ENCODE measurements at regions not wholly inside any gene's neighbourhood (a gene's known extent, or its start where the extent isn't known, plus 50 kb on each side); places are given as distances from the start of the nearest gene placed in this dataset.
"Not testable (repeated sequence)": the region's sequence is repeated elsewhere in the genome, so short reads cannot be mapped to it uniquely, and the experiment has no call there.

DNA sequence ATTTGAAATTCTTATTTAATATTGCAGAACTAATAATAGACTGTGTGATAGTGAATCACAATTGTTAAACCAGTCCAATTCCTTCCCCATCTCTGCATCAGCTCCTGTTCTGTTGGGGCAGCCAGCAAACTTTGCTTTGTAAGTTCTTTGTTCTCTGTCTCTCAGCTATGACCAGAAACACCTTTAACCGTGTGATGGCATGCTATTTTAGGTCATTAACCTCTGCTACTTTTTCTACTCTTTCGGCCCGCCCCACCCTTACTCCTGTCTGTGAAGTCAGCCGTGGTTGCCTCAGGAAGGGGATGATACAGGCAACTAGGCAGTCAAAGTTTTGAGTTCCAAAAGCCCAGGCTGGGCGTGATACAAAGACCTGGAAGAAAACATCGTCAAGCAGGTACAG lies 51.3 kb upstream of the EGFL6 start:
- DNase-seq, result no peak

DNA sequence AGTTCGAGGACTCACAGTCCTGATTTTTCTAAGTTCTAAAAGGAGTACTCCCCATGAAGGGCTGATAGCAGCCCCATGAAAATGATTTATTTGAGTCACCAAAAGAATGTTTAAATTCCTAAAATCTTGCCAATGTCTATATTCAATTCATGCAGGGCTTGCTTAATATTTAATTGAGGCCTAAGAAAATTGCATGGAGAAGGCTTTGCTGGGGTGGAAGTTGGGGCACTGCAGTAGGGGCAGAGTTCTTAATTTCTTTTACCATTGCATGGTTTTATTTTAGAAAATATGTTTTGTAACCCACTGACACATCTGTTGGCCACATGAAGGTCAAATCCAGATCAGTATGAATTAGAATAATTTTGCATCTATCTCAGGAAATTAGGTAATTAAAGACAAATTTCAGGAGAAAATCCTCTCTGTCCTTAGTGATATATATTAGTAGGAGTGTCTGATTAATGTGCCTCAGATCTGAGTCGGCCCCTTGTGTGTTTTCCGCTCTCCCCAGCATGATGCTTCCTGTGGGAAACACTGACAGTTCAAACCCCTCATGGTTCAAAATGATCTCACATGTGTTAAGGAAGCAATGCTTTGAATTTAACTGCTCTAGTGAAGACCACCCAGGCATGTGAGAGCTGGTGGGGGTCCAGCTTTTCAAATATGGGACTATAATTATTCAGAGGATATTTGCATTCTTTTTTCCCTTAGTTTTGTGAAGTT lies 54.0 kb upstream of the EGFL6 start:
- DNase-seq, result peak; percentile 69

DNA sequence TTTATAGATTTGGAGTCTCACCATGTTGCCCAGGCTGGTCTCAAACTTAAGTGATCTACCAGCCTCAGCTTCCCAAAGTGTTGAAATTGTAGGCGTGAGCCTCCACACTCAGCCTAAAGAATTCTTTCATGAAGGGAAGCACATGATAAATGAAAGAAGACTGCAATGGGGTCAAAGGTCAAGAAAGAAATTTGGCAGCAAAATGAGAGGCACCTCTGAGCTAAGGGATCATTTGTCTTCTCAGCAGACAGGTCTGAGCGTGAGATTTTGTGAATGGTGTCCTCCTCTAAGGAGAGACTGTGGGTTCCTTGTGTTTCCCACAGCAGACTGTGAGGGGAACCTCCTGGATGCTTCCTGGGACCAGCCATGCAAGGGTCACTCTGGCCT lies 57.5 kb upstream of the EGFL6 start:
- DNase-seq, result no peak

DNA sequence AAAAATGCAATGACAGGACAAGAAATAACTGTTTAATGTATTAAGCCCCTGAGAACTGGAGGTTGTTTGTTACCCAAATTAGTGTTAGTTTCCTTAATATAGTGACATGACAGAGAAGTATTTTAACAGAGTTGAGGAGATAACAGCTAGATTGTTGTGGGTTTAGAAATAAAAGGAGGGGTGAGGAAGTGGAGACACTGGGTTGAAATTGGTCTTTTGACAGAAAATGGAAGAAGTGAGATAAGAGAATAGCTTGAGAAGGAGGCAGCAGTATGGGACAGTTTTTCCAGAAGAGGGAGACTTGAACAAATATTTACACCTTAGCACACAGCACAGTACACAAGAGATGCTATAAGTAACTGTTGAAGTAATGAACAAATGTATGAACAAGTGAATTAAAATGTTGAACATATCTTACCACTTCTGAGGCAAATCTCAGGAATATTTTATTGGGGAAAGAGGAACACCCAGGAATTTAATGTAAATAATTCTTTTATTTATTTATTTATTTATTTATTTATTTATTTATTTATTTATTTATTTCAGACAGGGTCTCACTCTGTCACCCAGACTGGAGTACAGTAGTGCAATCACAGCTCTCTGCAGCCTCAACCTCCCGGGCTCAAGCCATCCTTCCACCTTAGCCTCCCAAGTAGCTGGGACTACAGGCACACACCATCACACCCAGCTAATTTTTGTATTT lies 58.0 kb upstream of the EGFL6 start:
- no peak for DNase-seq

DNA sequence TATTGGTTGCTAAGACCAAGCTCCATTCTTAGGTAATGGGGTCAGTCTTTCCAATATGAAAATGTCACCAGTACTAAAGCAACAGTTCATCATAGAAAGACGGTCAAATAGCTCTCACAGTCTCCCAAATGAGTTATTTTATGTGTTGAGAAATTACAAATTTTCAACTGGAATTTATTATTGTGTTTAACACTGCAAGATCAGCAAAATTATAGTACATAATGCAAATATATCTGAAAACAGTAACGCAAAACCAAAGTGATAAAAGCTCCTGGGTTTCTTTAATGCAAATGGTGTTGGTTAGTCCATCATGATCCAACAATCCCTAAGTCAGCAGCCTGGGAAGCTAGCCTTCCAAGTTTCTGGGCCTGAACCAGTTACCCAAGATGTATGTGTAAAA lies 61.5 kb upstream of the EGFL6 start:
- no peak for DNase-seq

DNA sequence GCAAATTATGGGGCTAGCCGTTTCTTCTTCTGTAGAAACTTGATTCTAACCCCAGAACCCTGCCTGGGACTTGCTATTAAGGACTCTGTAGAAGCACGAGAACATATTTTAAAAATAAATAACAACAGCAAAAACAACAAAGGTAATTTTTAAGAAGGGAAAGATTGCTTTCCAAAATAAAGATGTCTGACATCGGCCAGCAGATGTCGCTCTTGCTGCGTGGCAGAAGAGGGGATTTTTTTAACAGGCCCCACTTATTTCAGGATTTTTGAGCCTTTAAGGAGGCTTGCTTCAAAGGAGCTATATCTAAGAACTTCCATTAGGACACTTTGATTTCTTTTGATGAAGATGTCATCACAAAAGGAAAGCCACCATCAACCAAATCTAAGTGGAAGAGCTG lies 62.8 kb upstream of the EGFL6 start:
- peak; percentile 12 for DNase-seq

DNA sequence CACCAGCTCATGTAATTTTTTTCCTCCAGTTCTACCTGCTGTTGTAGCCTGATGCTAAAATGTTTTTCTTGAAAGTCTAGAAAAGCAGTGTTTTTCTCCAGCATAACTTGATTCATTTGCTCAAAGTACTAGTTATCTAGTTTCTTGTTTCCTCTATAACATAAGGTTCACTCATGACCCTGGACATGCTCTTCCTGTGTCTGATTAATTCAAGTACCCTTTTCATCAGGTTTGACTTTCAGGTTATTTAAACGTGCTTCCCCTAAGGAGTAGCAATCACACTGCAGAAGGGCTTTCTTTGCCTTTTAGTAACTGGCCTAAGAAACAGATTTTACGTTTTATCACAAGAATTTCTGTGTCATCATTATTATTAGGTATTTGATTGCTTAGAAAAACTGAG lies 66.8 kb upstream of the EGFL6 start:
- DNase-seq, result no peak

DNA sequence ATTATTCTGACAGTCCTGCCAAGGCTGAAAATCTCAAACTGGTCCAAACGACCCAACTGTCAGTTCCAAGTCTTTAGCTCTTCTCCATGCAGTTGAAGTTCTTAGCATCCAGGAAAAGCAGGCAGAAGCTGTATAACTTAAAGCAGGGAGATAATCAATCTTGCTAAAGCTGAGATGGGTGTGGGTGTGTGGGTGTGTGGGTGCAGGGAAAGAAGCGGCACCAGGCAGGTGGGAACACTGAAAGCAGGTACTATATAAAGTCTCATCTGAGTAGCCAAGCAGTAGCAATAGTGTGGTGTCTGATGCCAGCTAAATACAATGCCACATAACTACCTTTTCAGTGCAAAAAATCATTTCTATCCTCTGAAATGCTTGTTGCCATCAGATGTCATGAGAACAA lies 69.7 kb upstream of the EGFL6 start:
- no peak for DNase-seq

DNA sequence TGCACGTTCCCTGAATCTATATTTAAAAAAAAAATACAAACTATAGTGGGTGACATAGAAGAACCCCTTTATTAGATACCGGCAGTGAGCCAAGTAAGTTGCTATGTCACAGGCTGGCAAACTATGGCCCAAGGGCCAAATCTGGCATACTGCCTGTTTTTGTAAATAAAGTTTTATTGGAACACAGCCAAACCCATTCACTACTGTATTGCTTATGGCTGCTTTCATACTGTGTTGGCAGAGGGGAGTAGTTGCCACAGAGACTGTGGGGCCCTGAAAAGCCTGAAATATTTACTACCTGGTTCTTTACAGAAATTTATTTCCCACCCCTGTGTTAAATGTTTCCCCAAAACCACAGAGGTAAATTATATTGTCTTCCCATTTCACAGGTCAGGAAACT lies 71.2 kb upstream of the EGFL6 start:
- DNase-seq, result no peak

DNA sequence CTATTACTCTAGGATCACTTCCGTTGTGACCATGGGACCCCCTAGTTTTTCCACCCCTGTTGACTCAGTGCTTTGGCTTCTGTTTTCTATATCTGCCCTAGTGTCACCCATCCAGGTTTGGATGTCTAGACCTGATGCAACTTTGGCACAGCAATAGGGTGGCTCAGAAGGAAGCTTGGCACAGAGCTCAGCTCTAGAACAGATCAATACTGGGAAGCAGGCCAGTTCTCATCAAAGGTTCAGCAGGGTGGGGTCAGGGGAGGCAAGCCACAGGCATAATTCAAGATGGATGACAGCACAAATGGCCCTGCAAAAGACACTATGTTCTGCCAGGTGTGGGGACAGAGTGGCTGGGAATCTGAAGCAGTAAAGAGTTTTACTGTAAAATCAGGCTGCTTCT lies 74.2 kb upstream of the EGFL6 start:
- DNase-seq, result no peak

DNA sequence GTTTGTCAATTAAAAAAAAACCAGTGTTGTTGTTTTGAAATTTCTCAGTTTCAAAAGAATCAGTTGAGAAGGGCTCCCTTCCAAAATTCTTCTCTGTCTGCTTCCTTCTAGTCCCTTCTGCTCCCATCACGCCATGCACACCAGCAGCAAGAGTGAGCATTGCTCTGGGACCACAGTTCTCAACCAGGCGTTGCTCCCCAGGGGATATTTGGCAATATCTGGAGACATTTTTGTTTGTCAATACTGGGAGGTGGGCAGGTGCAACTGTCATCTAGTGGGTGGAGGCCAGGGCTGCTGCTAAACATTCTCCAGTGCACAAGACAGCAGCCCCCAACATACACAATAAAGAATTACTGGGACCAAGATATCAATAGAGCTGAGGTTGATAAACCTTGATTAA lies 74.8 kb upstream of the EGFL6 start:
- DNase-seq, result no peak

DNA sequence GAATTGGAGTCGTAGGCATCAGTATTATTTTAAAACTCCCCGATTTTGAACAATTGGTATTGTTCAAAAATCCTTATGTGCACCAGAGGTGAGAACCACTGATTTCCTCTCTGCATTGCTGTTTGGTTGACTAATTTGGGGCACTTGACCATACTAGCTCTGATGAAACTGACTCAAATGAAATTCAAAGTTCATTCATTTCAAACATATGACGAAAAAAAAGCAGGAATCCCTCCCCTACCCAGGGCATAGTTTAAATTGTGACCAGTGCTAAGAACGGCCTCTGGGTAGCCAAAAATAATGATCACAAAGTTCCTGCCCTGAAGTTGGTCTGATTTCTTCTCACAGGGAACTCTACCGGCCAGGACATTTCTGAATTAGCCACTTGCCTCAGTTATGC lies 75.7 kb upstream of the EGFL6 start:
- DNase-seq, result no peak

DNA sequence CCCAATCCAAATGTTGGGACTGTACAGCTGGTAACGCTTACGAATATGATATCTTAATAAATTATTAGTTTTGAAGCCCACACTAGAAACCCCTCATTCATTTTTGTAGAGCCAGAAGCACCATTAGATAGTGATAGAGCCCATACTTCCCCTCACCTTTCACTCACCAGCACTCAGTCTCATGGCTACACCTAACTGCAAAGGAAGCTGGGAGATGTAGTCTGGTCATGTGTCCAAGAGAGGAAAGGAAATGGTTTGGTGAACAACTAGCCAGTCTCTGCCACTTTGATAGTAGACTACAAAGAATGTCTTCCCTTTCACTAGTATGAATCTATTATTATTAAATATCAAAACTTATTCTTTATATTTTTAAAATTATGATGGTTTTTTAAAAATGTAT lies 77.1 kb upstream of the EGFL6 start:
- DNase-seq, result no peak

DNA sequence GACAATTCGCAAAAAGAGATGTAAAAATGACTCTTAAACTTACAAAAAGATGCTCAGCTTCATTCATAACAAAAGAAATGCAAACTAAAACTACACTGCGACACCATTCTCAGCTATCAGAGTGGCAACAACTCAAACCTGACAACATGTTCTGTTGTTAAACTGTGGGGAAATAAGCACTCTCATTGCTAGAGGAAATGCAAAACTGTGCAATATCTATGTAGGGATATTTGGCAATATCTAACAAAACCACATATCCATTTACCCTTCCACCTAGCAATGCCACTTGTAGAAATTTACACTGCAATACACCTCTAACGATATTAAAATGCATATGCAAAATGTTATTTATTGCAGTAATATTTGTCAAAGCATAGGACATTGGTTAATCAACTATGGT lies 78.3 kb upstream of the EGFL6 start:
- DNase-seq, result no peak

DNA sequence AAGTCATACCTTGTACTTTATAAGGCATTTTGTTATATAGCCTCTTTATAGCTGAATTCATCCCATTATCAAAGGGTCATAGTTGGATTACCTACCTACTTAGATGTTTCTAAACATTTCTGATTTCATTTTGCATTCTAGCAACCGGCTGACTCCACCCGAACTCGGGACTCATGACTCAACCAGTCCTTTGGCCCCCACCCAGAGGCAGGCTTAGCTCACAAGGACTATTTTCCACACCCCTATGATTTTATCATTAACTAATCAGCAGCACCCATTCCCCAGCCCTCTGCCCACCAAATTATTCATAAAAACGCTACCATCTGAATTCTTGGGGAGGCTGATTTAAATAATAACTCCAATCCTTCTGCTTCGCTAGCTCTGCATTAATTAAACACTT lies 79.9 kb upstream of the EGFL6 start:
- DNase-seq, result no peak

DNA sequence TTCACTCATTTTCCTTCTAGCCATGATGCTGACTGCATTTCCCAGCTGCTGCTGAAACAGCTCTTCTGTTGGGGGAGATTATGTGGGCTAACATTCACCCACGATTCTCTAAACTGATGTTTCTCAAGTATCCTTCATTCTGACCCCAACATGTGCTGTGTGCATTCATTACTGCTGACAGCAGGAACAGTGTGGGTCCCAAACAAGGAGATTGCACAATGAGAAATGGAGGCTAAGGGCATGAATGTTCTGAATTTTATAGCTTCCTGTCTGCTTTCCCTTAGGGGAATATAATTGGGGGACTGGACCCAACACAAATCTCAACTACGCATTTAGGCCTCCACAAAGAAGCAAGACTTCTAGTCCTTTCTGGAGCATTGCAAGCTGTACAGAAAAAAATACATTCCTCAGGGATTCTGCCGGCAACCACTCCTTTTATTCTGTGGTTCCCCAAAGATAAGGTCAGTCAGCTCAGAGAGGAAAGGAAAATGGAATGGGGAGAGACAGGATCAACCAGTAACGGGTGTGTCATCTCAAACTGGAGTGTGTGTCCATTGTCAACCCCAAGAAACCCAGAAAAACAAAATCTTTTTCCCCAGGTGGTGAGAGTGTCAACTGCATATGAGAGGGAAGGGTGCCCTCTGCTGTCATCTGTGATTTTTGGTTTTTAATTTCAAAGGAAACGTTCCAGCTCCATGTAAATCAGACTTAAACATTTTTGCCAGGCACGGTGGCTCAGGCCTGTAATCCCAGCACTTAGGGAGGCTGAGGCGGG lies 81.5 kb upstream of the EGFL6 start:
- peak; percentile 89 for DNase-seq

DNA sequence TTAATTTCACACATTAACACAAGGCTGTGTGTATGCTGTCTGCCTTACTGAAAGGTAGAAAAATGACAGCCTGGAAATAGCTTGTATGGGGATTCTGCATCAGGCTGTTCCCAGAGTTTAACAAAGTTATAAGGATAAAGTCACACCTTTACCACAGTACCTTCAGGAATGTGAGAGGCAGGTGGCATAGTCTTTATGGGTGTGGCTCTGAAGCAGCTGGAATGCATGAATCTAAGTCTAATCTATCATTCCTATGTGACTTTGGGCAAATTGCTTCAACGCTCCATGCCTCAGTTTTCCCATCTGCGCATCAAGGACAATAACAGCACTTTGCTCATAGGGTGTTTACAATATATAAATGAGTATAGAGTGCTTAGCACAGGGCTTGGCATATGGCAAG lies 84.2 kb upstream of the EGFL6 start:
- DNase-seq, result no peak

DNA sequence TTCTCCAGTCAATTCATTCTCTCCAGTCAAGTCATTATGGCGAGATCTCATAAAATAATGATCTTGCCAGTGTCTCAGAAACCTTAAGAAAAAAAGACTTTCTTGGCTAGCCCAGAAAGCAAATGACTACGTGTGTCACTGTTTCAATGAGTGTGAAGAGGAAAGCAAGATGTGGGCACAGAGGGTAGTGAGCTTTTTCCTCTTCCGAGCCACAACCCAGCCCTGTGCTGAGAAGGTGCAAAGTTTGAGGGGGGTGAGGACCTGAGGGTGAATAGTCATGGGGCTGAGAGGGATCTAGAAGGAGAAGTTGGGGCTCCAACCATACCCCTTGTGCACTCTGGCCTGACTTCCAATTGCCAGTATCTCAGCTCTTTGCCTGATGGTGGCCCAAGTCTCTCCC lies 85.6 kb upstream of the EGFL6 start:
- DNase-seq, result no peak

DNA sequence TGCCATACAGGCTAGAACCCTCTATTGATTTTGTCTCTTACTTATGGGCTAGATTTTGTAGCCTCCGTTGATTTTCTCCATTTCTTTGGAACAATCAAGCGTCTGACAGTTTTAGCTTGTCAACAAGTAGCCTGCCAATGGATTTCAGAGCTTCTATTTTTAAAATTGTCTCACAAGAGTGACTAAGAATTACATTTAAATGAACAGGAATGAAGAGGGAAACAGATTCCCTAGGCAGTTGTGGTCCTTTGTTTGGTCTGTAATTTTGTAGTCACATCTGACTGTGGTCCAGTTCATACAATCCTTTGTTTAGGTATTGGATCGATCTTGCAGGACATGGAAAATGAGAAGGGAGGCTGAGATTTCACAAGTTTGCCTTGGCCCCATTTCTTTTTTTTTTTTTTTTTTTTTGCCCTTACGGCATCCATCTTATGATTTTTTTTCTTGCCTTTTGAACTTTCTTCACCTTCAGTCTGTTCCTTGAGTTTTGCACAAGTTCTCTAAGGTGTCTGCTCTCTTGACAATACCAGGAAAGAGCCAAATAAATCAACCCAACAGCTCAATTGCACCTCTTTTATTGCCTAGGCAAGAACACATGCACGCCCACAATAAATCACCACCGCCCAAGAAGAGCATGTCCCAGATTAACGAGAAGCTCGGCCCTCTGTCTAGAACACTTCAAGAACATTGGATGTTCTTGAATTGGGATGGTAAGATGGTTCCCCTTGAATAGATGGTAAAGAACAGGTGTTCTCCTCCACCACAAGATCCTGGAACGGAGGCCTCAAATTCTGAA lies 86.5 kb upstream of the EGFL6 start:
- no peak for DNase-seq

DNA sequence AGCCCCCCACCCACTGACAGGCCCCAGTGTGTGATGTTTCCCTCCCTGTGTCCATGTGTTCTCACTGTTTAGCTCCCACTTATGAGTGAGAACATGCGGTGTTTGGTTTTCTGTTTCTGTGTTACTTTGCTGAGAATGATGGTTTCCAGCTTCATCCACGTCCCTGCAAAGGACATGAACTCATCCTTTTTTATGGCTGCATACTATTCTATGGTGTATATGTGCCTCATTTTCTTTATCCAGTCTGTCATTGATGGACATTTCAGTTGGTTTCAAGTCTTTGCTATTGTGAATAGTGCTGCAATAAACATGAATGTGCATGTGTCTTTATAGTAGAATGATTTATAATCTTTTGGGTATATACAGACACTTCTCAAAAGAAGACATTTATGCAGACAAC lies 88.6 kb upstream of the EGFL6 start:
- DNase-seq, result not testable (repeated sequence)

DNA sequence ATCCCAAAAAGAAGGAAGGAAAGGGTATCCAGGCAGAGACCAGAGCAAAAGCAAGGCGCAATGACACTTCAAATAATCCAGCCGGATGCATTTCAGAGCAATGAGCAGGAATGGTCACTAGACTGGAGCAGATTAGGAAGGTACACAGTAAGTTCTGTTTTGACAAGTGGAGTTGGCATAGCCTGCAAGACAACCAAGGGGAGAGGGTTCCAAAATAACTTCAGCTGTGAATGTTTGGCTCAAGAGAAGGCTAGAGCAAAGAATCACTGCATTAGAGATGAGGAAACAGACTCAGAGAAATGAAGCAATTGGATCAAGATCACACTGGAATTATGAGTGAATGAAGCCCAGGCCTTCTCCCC lies 90.0 kb upstream of the EGFL6 start:
- DNase-seq, result no peak

DNA sequence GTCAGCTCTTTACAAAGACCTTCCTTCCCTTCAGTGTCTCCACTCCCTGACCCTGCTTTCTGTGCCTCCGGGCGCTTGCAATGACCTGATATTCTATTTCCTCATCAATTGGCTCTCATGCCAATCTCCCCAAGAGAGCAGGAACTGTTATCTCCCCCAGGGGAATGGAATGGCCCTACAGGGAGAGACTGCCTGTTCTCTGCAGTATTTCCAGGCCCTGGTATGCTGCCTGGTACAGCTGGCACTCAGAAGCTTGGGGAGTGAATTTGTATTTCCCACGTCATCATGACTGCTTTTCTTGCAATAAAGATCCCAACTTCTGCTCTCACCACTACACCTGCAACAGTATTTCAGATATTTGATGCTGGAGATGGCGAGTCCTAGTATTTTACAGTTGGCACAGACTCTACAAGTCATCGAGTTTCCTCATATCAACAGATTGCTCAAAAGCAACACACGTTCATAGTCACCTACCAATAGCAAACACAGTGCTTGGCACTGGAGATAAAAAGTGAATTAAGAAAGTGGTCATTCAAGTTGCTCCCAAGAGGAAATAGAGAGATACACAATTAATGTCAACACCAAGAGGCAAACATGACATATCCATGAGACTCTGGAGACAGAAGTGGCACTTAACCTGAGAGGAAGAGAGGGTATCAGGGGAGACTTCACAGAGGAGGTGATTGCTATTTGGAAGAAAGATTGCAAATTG lies 90.5 kb upstream of the EGFL6 start:
- no peak for DNase-seq
